ENCODE measurements at regions not wholly inside any gene's neighbourhood (a gene's known extent, or its start where the extent isn't known, plus 50 kb on each side); places are given as distances from the start of the nearest gene placed in this dataset.
A peak's percentile ranks its signal among the peaks of the same experiment; 100 is the strongest.

DNA sequence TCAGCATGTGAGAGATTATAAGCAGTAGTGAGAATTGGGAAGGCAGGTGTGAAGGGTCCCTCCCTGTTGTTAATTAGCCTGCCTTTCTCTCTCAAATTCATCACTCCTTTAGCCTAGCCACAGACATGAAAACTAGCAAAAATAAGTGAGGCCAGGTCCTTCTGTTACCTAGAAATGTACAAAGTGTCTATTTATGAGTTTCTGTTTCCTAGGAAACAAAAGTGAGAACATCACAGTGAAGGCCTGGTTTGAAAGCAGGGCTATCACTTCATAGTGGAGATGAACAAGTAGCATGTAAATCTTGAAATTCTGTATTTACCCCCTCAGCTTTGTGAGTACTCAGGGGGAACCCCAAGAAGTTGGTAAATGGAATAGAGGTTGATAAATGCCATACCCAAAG lies 78.2 kb upstream of the UMPS start:
- peaks cover 5 to 10% of the 10 kb centered on the region in 2 donors for H3K36me3 Mint-ChIP-seq

DNA sequence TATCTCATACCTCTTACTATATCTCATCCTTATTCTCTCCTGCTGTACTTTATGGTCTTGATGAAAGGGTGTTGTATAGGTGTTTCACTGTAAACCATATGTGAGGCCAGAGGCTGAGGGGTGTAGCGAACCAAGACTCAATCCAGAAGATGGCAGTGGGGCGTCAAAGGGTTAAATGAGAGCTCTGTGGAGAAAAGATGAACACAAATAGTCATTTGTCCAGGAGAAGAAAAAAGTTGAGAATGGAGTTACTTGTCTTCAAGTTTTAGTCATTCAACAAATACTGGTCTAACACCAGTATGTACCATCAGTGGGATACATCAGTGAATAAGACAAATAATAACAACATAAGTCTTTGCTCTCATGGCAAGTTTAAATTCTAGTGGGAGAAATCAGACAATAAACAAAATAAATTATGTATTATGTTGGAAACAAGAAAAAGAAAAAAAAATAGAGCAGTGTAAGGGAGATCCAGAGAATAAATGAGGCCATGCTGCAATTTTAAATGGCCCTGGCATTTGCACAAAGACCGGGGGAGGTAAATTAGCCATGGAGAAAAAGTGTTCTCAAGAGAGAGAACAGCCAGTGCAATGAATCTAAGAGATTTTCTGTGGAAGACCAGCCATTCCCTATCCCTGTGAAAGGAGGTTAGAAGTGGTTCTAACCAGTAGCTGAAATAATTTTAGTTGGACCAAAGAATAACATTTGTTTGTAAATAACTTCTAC lies 77.0 kb upstream of the UMPS start:
- DNase-seq: no peak
- Mint-ChIP-seq H3K9me3 (peaks cover 3 to 5% of the 10 kb centered on the region in 2 donors), H3K4me1 (peaks cover 35 to 75% of the 10 kb centered on the region in 2 donors)

More for the DNA sequence above, 78.2 kb upstream of the UMPS start:
- peak overlapping the region in 1 of 2 donors; percentile 53 for H3K4me3 Mint-ChIP-seq
- peak overlapping the region; percentile 93 for H3K27ac Mint-ChIP-seq
- no peak for DNase-seq
- peaks cover 33 to 75% of the 10 kb centered on the region in 2 donors for H3K4me1 Mint-ChIP-seq
- peaks cover 3 to 5% of the 10 kb centered on the region in 2 donors for H3K9me3 Mint-ChIP-seq
- H3K27me3 Mint-ChIP-seq: peaks cover 0 to 9% of the 10 kb centered on the region in 2 donors
- peak; percentile 7 to 51 for ATAC-seq (replicated peaks)

DNA sequence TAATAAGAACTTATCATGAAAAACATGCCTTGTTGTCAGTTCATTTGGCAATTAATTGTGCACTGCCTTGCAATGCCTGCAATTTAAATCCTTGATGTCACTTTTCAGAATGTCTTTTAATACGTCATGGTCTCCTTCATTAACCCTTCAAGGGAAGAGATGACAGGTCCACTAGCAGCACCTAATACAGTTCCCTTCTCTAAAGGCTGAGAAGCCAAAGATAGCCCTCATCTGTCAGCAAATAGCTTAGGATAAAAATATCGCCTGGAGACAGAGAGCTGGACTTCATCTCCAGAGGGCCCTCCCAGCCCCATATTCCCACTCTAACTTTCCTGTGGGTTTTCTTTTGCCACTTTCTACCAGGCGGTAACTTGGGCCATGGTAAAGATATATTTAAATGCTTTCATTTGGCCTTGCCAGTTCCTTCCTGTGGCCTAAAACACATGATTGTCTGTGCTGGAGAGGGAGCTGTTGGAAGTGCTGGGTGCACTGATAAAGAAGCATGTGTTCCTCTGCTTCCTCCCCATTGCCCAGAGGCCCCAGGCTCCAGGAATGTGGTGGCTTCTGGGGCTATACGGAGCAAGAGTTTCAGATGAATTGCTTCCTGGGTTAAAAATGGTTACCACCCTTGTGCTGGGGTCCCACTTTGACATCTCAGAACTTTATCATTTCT lies 76.3 kb upstream of the UMPS start:
- Mint-ChIP-seq H3K9me3 (peaks cover 3 to 5% of the 10 kb centered on the region in 2 donors), H3K27ac (no peak overlapping the region), H3K27me3 (peaks cover 0 to 8% of the 10 kb centered on the region in 2 donors), H3K4me3 (no peak overlapping the region), H3K36me3 (peaks cover 5 to 7% of the 10 kb centered on the region in 2 donors), H3K4me1 (peaks cover 29 to 75% of the 10 kb centered on the region in 2 donors)
- DNase-seq (no peak), ATAC-seq (replicated peaks) (no peak)

More for the DNA sequence above, 77.0 kb upstream of the UMPS start:
- Mint-ChIP-seq H3K27me3 (peaks cover 0 to 7% of the 10 kb centered on the region in 2 donors), H3K36me3 (peaks cover 5 to 7% of the 10 kb centered on the region in 2 donors), H3K4me3 (peak overlapping the region in 1 of 2 donors; percentile 0), H3K27ac (peak overlapping the region; percentile 10)
- no peak for ATAC-seq (replicated peaks)

DNA sequence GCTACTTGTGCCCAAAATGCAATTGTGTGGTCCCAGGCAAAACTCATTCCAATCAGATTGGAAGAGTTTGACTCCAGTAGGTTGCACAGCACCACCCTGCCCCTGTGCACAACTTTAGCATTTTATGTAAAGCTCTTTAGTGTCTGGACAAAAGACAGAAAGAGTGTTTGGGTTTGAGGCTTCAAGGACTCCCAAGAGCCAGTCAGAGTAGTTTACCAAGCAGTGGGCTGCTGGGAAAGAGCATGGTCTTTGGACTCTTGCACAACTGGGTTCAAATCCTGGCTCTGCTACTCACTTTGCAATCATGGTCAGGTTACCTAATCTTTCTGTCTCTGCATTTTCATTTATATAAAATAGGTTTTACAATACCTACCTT lies 75.8 kb upstream of the UMPS start:
- peaks cover 5 to 7% of the 10 kb centered on the region in 2 donors for H3K36me3 Mint-ChIP-seq
- H3K9me3 Mint-ChIP-seq: peaks cover 3 to 5% of the 10 kb centered on the region in 2 donors
- H3K27ac Mint-ChIP-seq: no peak overlapping the region
- H3K4me1 Mint-ChIP-seq: peaks cover 28 to 75% of the 10 kb centered on the region in 2 donors
- ATAC-seq (replicated peaks): no peak
- no peak for DNase-seq
- peaks cover 0 to 8% of the 10 kb centered on the region in 2 donors for H3K27me3 Mint-ChIP-seq
- H3K4me3 Mint-ChIP-seq: no peak overlapping the region

DNA sequence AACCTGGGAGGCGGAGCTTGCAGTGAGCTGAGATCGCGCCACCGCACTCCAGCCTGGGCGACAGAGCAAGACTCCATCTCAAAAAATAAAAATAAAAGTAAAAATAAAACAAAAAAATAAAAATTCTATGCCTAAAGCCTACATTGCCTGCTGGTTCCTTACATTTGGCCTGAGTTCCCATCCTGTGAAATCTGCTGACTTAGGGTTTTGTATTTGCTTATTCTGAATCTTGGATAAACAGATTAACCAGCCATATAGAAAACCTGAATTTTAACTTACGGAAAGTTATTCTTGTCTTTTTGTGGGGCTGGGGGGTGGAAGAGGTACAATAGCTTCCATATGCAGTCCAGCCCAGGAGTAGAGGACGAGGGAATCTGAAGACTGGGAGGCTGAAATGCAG lies 73.7 kb upstream of the UMPS start:
- Mint-ChIP-seq H3K36me3 (peaks cover 5% of the 10 kb centered on the region in 2 donors), H3K27me3 (peaks cover 0 to 12% of the 10 kb centered on the region in 2 donors), H3K27ac (no peak overlapping the region), H3K4me1 (peaks cover 18 to 72% of the 10 kb centered on the region in 2 donors), H3K4me3 (no peak overlapping the region), H3K9me3 (peaks cover 3 to 5% of the 10 kb centered on the region in 2 donors)
- DNase-seq (no peak), ATAC-seq (replicated peaks) (no peak)

DNA sequence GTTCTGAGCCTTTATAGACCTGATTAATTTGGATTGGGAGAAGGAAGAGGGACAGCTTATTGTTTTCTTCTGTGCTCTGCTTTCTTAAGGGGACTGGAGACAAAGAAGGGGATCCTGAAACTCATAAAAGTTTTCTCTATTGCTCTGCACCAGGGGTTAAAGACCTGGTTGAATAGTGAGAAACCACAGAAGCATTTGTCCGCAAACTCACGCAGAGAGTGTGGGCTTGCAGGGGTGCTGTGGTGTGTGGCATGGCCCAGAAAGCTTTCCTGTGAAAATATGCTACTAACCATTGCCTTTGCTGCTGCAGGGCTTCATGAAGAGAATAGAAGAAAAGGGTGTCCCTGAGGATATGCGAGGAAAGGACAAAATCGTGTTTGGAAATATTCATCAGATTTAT lies 73.1 kb upstream of the UMPS start:
- peaks cover 3 to 5% of the 10 kb centered on the region in 2 donors for H3K9me3 Mint-ChIP-seq
- no peak for DNase-seq
- ATAC-seq (replicated peaks): peak; percentile 74 to 79
- no peak overlapping the region for H3K4me3 Mint-ChIP-seq
- H3K36me3 Mint-ChIP-seq: peaks cover 5% of the 10 kb centered on the region in 2 donors
- peaks cover 0 to 17% of the 10 kb centered on the region in 2 donors for H3K27me3 Mint-ChIP-seq
- no peak overlapping the region for H3K27ac Mint-ChIP-seq
- peaks cover 18 to 66% of the 10 kb centered on the region in 2 donors for H3K4me1 Mint-ChIP-seq

DNA sequence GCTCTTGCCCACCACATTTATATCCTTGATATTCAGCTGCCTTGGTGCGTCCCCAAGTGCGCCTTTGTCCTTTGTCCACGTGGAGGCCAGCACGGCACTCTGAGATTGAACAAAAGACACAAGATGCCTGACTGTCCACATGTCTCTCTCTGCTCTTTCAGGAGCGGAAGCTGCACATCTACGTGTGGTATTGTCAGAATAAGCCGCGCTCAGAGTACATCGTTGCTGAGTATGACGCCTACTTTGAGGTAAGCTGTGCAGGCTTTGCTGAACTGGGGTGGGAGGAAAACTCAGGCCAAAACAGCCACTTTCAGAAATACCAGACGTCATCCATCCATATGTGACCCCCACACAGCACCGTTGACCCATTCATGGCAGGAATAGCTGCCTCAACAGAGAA lies 72.0 kb upstream of the UMPS start:
- Mint-ChIP-seq H3K36me3 (peaks cover 0 to 2% of the 10 kb centered on the region in 2 donors), H3K27me3 (peaks cover 0 to 13% of the 10 kb centered on the region in 2 donors), H3K4me1 (peaks cover 15 to 55% of the 10 kb centered on the region in 2 donors), H3K27ac (no peak overlapping the region), H3K9me3 (no peaks in the 10 kb centered on the region), H3K4me3 (no peak overlapping the region)
- DNase-seq (no peak), ATAC-seq (replicated peaks) (no peak)

DNA sequence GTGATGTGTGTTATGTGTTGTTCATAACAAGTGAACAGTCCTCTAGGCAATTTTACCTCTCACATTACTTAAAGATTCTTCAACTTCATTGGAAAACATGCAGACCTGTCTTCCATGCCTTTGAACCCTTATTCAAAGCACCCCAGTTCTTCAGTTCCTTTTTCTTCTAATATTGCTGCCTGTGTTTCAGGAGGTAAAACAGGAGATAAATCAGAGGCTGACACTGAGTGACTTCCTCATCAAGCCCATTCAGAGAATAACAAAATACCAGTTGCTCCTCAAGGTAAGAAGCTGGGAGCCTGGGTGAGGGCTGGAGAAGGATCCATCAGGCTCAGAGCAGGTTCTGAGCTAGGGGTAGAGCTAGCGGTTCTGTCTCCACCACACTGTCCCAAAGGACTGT lies 71.1 kb upstream of the UMPS start:
- DNase-seq (no peak), ATAC-seq (replicated peaks) (no peak)
- peak overlapping the region in 1 of 2 donors; percentile 52 for H3K4me3 Mint-ChIP-seq
- H3K9me3 Mint-ChIP-seq: no peaks in the 10 kb centered on the region
- no peak overlapping the region for H3K27ac Mint-ChIP-seq
- H3K27me3 Mint-ChIP-seq: peaks cover 0 to 19% of the 10 kb centered on the region in 2 donors
- H3K36me3 Mint-ChIP-seq: peaks cover 0 to 2% of the 10 kb centered on the region in 2 donors
- peaks cover 15 to 53% of the 10 kb centered on the region in 2 donors for H3K4me1 Mint-ChIP-seq

DNA sequence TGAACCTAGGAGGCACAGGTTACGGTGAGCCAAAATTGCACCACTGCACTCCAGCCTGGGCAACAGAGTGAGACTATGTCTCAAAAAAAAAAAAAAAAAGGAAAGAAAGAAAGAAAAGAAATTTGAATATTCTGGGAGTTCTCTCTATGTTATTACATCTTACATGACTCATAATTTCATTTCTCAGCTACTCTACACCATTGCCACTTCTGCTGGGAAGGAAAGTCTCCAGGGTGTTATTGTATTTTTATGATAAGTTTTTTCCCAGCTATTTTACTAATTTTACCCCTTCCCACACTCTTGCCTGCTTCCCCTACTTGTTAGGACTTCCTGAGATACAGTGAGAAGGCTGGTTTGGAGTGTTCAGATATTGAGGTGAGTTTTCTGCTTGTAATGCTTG lies 69.7 kb upstream of the UMPS start:
- Mint-ChIP-seq H3K4me3 (peak overlapping the region in 1 of 2 donors; percentile 29), H3K4me1 (peaks cover 15 to 49% of the 10 kb centered on the region in 2 donors), H3K36me3 (peaks cover 0 to 2% of the 10 kb centered on the region in 2 donors), H3K9me3 (no peaks in the 10 kb centered on the region), H3K27ac (no peak overlapping the region), H3K27me3 (peaks cover 0 to 19% of the 10 kb centered on the region in 2 donors)
- no peak for ATAC-seq (replicated peaks)
- no peak for DNase-seq

DNA sequence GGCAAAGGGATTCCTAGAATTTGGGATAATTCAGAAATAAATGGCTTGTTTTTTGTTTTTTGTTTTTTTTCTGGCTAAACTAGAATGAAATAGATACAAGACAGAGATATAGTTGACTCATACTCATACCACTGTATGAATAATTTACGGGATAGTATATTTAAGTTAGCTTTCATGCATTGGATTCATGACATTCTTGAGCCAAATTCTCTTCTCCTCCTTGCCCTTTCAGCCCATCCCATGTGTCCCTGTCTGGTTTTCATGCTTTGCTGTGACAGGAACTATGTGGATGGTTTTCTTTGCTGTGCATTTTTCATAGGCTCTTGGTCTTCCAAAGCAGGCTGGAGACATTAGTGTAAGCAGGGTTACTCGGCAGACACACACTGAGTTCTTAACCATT lies 66.6 kb upstream of the UMPS start:
- Mint-ChIP-seq H3K9me3 (no peaks in the 10 kb centered on the region), H3K36me3 (peaks cover 0 to 5% of the 10 kb centered on the region in 2 donors), H3K27me3 (peaks cover 6 to 22% of the 10 kb centered on the region in 2 donors), H3K4me3 (no peak overlapping the region), H3K4me1 (peaks cover 9 to 26% of the 10 kb centered on the region in 2 donors), H3K27ac (no peak overlapping the region)
- ATAC-seq (replicated peaks) (no peak), DNase-seq (no peak)

DNA sequence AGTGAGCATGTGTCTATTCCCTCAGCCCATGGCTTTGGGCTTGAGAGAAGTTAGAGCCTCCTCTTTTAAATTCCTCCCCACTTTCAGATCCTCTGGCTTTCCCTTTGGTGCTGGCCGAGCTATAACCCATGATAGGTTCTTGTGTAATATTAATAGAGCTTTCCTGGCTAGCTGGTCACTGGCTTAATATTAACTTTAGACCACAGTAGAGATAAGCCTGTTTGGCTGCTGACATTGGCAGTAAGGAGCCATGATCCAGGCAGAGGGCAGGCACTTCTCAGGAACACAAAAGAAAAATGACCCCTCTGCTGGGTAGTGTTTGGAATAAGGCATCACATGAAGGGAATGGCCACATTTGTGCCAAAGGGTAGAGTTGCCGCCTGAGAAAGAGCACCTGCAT lies 65.4 kb upstream of the UMPS start:
- Mint-ChIP-seq H3K27me3 (peaks cover 6 to 22% of the 10 kb centered on the region in 2 donors), H3K4me3 (no peak overlapping the region), H3K36me3 (peaks cover 0 to 5% of the 10 kb centered on the region in 2 donors), H3K4me1 (peaks cover 5 to 17% of the 10 kb centered on the region in 2 donors), H3K27ac (no peak overlapping the region), H3K9me3 (no peaks in the 10 kb centered on the region)
- DNase-seq (no peak), ATAC-seq (replicated peaks) (no peak)

DNA sequence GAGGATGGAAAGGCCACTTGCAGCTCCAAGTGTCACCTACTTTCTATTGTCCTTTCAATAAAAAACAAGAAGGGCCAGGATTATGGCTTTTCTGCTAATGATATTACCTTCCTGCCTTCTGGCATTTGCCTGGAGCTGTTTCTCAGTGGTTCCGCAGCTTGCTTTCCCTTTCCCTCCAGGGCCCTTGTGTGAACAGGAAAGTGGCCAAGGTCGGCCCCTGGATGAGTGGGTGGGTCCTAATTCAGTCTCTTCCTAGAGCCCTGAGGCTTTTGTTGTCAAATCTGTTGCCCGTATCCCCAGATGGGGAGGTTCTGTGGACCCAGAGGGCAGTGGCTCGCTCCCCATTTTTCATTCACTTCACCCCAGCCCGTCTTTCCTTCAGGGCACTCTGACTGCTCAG lies 64.2 kb upstream of the UMPS start:
- Mint-ChIP-seq H3K9me3 (peaks cover 4 to 5% of the 10 kb centered on the region in 2 donors), H3K4me1 (peaks cover 7 to 10% of the 10 kb centered on the region in 2 donors), H3K4me3 (no peak overlapping the region), H3K36me3 (peaks cover 5 to 10% of the 10 kb centered on the region in 2 donors), H3K27ac (no peak overlapping the region), H3K27me3 (peaks cover 6 to 22% of the 10 kb centered on the region in 2 donors)
- ATAC-seq (replicated peaks) (no peak), DNase-seq (no peak)

DNA sequence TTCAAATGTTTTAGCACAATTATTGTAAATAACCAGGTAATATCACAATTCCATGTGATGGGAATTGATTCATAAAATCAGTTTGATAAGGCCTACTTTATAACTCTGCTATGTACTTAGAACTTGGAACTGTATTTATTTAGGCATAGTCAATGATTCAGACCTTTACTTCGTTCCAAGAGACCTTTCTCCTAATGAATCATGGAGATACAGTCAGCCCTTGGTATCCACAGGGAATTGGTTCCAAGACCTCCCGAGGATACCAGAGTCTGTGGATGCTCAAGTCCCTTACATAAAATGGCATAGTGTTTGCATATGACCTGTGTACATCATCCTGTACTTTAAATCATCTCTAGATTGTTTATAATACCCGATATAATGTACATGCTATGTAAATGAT lies 60.8 kb upstream of the UMPS start:
- no peak overlapping the region for H3K27ac Mint-ChIP-seq
- ATAC-seq (replicated peaks): no peak
- H3K27me3 Mint-ChIP-seq: peaks cover 6 to 7% of the 10 kb centered on the region in 2 donors
- H3K4me3 Mint-ChIP-seq: no peak overlapping the region
- peaks cover 7 to 21% of the 10 kb centered on the region in 2 donors for H3K36me3 Mint-ChIP-seq
- no peak for DNase-seq
- H3K4me1 Mint-ChIP-seq: peaks cover 7 to 9% of the 10 kb centered on the region in 2 donors
- peaks cover 7 to 9% of the 10 kb centered on the region in 2 donors for H3K9me3 Mint-ChIP-seq

DNA sequence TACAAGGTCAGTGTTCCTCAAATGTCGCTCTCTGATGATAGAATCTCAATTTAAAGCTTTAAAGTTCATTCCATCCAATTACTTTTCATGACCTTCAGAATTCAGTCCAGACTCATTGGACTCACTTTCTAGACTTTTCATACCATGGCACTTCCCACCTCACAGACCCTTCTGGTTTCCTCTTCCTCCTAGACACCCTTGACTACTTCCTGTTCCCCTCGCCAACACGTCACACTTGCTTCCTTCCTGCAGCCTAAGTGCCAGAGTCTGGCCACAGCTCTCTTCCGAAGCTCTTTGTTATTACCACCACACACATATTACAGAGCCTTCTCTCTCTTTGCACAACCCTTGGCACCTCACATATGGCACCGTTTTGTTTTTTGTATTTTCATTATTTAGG lies 59.1 kb upstream of the UMPS start:
- Mint-ChIP-seq H3K4me3 (no peak overlapping the region), H3K36me3 (peaks cover 7 to 21% of the 10 kb centered on the region in 2 donors), H3K27ac (no peak overlapping the region), H3K9me3 (peaks cover 7 to 9% of the 10 kb centered on the region in 2 donors), H3K27me3 (peaks cover 6 to 7% of the 10 kb centered on the region in 2 donors), H3K4me1 (peaks cover 7 to 9% of the 10 kb centered on the region in 2 donors)
- DNase-seq (no peak), ATAC-seq (replicated peaks) (no peak)
